Keratinocyte (primary cell): ENCODE measurements at regions not wholly inside any gene's neighbourhood (a gene's known extent, or its start where the extent isn't known, plus 50 kb on each side); places are given as distances from the start of the nearest gene placed in this dataset.

Experiments used
- DNase-seq: peaks from one replicate; pipeline ENCODE4 v3.0.0-alpha.2; 2011; ENCODE audit warnings: low read depth, missing footprints, low spot score
- FAIRE-seq: peaks from 2 replicates; lab custom pipeline; 2011; peaks lifted over from hg19 to GRCh38; lab: Jason Lieb, UNC
- H2AFZ ChIP-seq: 2 replicates; pipeline ENCODE4 v1.6.0; 2012; ENCODE audit warnings: low read length, control low read depth, inconsistent platforms; ENCODE audit not compliant: control insufficient read depth
- H3K27ac ChIP-seq: 2 replicates; pipeline ENCODE4 v1.5.1; 2011; ENCODE audit warnings: low read length; ENCODE audit not compliant: control insufficient read depth, insufficient read depth
- H3K27me3 ChIP-seq: 3 replicates; pipeline ENCODE4 v1.6.0; 2011; ENCODE audit warnings: low read length; ENCODE audit not compliant: control insufficient read depth, insufficient read depth; ENCODE audit errors: extremely low read depth
- H3K36me3 ChIP-seq, 2 experiments: 2 replicates in 1 of 2; 3 replicates in 1 of 2; pipeline ENCODE4 v1.5.1; 2011; ENCODE audit warnings: low read length in 2 of 2, mild to moderate bottlenecking in 1 of 2; ENCODE audit not compliant: control insufficient read depth in 2 of 2, insufficient read depth in 2 of 2; ENCODE audit errors: extremely low read depth in 1 of 2
- H3K4me1 ChIP-seq: 3 replicates; pipeline ENCODE4 v1.5.1; 2011; ENCODE audit warnings: low read length; ENCODE audit not compliant: control insufficient read depth, insufficient read depth; ENCODE audit errors: extremely low read depth
- H3K4me2 ChIP-seq: 3 replicates; pipeline ENCODE4 v1.6.0; 2011; ENCODE audit warnings: low read depth, low read length; ENCODE audit not compliant: control insufficient read depth, insufficient read depth; ENCODE audit errors: extremely low read depth
- H3K4me3 ChIP-seq, 3 experiments: fragments of 200-600 bp in 1 of 3; sonication (generic) in 1 of 3; 2 replicates in 2 of 3; 3 replicates in 1 of 3; pipeline ENCODE4 v1.5.1; 2011 to 2016; ENCODE audit warnings: low read length in 3 of 3, mild to moderate bottlenecking in 3 of 3, control low read depth in 2 of 3, inconsistent platforms in 1 of 3, low read depth in 1 of 3, mixed read lengths in 1 of 3, mixed run types in 1 of 3, moderate library complexity in 1 of 3; ENCODE audit not compliant: control insufficient read depth in 2 of 3, insufficient read depth in 2 of 3; ENCODE audit errors: extremely low read depth in 1 of 3
- H3K79me2 ChIP-seq: 2 replicates; pipeline ENCODE4 v1.6.0; 2012; ENCODE audit warnings: low read length; ENCODE audit not compliant: control insufficient read depth, insufficient read depth
- H3K9ac ChIP-seq: 3 replicates; pipeline ENCODE4 v1.6.0; 2011; ENCODE audit warnings: low read length; ENCODE audit not compliant: control insufficient read depth, insufficient read depth; ENCODE audit errors: extremely low read depth
- H3K9me1 ChIP-seq: 3 replicates; pipeline ENCODE4 v1.6.0; 2011; ENCODE audit warnings: low read length; ENCODE audit not compliant: control insufficient read depth, insufficient read depth; ENCODE audit errors: extremely low read depth
- H3K9me3 ChIP-seq: 2 replicates; pipeline ENCODE4 v1.5.1; 2012; ENCODE audit warnings: low read depth, low read length; ENCODE audit not compliant: control insufficient read depth
- H4K20me1 ChIP-seq: 3 replicates; pipeline ENCODE4 v1.6.0; 2011; ENCODE audit warnings: low read length; ENCODE audit not compliant: control insufficient read depth, insufficient read depth; ENCODE audit errors: extremely low read depth
- CTCF ChIP-seq, 3 experiments: IDR thresholded peaks in 1 of 3; conservative IDR thresholded peaks in 1 of 3; optimal IDR thresholded peaks in 1 of 3; 2 replicates in 2 of 3; 3 replicates in 1 of 3; pipeline versions ENCODE3 to v1.5.1; 2011; ENCODE audit warnings: low read length in 3 of 3, mild to moderate bottlenecking in 3 of 3, moderate library complexity in 2 of 3, control low read depth in 1 of 3, inconsistent platforms in 1 of 3; ENCODE audit not compliant: insufficient read depth in 2 of 3; ENCODE audit errors: extremely low read depth in 1 of 3
- EZH2 ChIP-seq: IDR thresholded peaks from one replicate; pipeline ENCODE4 v1.6.1; 2012; ENCODE audit warnings: inconsistent platforms, mild to moderate bottlenecking, low read length, moderate library complexity
- dilution Hi-C: fragments of 300-500 bp; cut with MboI; formaldehyde crosslinking; loops from one replicate; pipeline ENCODE4 v1.7.0; 2020; ENCODE audit warnings: low sequenced_read_pairs; ENCODE audit not compliant: extremely low pct_ligation_motif_present

DNA sequence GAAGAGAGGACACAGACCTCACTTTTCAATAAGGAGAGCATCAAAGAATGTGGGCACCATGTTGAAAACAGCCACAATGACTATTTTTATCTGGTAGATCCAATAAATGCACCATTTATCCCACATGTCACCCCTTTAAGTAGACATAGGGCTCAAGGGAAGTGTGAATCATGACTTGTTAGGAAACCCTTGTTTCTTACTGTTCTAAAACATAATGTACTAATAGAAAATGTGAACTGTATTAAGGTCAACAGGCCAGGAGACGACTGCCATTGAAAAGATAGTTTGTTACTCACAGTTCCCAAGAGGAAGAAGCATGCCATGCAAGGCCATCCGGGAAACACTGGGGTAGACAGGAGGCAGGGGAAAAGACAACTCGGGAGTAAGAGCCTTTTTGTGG lies 137.7 kb downstream of the EN1 start:
- Histone ChIP-seq H3K27me3 (no peaks in the 10 kb centered on the region), H2AFZ (no peak overlapping the region), H3K36me3 (no peaks in the 10 kb centered on the region), H4K20me1 (no peaks in the 10 kb centered on the region), H3K4me1 (no peaks in the 10 kb centered on the region), H3K9ac (no peak overlapping the region), H3K9me1 (no peaks in the 10 kb centered on the region), H3K4me3 (no peak overlapping the region), H3K79me2 (no peaks in the 10 kb centered on the region), H3K27ac (no peak overlapping the region), H3K4me2 (no peak overlapping the region), H3K9me3 (no peaks in the 10 kb centered on the region)
- DNase-seq (no peak), FAIRE-seq (no peak)
- dilution Hi-C loops, result no loop called here
- no peak for TF ChIP-seq CTCF (optimal IDR thresholded peaks at IDR 0.05 in 1 of 3, IDR thresholded peaks at IDR 0.05 in 1 of 3, conservative IDR thresholded peaks at IDR 0.05 in 1 of 3; ENCODE audit: extremely low read depth in 1 of 3, insufficient read depth in 2 of 3, low read length in 3 of 3)
- TF ChIP-seq EZH2, result no peak

- no peaks in the 10 kb centered on the region for H4K20me1 ChIP-seq
- TF ChIP-seq EZH2 (no peak), CTCF (optimal IDR thresholded peaks at IDR 0.05 in 1 of 3, IDR thresholded peaks at IDR 0.05 in 1 of 3, conservative IDR thresholded peaks at IDR 0.05 in 1 of 3; ENCODE audit: extremely low read depth in 1 of 3, insufficient read depth in 2 of 3, low read length in 3 of 3) (no peak)
- no peak overlapping the region for H3K4me2 ChIP-seq
- H3K27ac ChIP-seq, result no peak overlapping the region
- dilution Hi-C loops, result no loop called here
- H3K9me1 ChIP-seq, result no peaks in the 10 kb centered on the region
- no peak overlapping the region for H3K9ac ChIP-seq
- no peaks in the 10 kb centered on the region for H3K36me3 ChIP-seq
- no peak overlapping the region for H3K4me3 ChIP-seq
- no peak for DNase-seq
- H3K9me3 ChIP-seq, result no peaks in the 10 kb centered on the region
- H3K4me1 ChIP-seq, result no peaks in the 10 kb centered on the region
- FAIRE-seq, result no peak
- H3K79me2 ChIP-seq, result no peaks in the 10 kb centered on the region
- no peak overlapping the region for H2AFZ ChIP-seq
- H3K27me3 ChIP-seq, result no peaks in the 10 kb centered on the region
Observed at GRCh38 chr2:118706844-118707243, 140.6 kb downstream of the EN1 start.
